Muscle layer of colon (tissue), 2 donors: ENCODE measurements at regions not wholly inside any gene's neighbourhood (a gene's known extent, or its start where the extent isn't known, plus 50 kb on each side); places are given as distances from the start of the nearest gene placed in this dataset.

Experiments used
- H3K27ac ChIP-seq: one replicate; pipeline ENCODE4 v1.7.0; 2013; ENCODE audit warnings: low read depth, mild to moderate bottlenecking, low read length, moderate library complexity
- H3K27me3 ChIP-seq, 2 donors: one replicate each; pipeline ENCODE4 v1.7.0; 2013; ENCODE audit warnings: low read length in 2 of 2, mild to moderate bottlenecking in 2 of 2; ENCODE audit not compliant: insufficient read depth in 2 of 2, control insufficient read depth in 1 of 2
- H3K36me3 ChIP-seq: one replicate; pipeline ENCODE4 v1.7.0; 2013; ENCODE audit warnings: mild to moderate bottlenecking, low read length; ENCODE audit not compliant: insufficient read depth
- H3K4me1 ChIP-seq: one replicate; pipeline ENCODE4 v1.7.0; 2013; ENCODE audit warnings: mild to moderate bottlenecking, low read length; ENCODE audit not compliant: insufficient read depth
- H3K4me3 ChIP-seq, 2 donors: one replicate each; pipeline ENCODE4 v1.7.0; 2013; ENCODE audit warnings: low read length in 2 of 2, low read depth in 1 of 2, mild to moderate bottlenecking in 1 of 2, moderate library complexity in 1 of 2
- H3K9ac ChIP-seq: one replicate; pipeline ENCODE4 v1.7.0; 2013; ENCODE audit warnings: low read length
- H3K9me3 ChIP-seq: one replicate; pipeline ENCODE4 v1.7.0; 2013; ENCODE audit warnings: mild to moderate bottlenecking, low read length
- donor health status: abdominal sarcoma.
- donor health status: Adenocarcinoma of cecum.

DNA sequence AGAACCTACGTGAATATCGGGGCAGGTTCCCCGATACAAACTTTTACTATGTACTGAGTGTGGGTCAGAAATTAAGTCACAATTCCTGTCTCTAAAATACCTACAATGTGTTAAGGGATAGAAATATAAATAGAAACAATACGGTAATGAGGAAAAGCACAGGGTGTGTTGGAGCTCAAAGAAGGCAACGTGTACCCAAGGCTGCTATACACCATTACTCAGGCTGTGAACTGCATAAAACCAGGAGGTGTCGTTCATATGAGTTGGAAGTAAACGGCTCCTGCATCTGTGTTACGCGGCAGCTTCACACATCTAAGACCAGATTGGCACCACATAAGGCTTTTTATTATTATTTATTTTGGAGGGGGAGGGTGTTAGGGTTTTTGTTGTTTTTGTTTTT, 50.1 kb upstream of the TRPM3 start:
- Histone ChIP-seq H3K9me3 (no peaks in the 10 kb centered on the region), H3K4me3 (no peak overlapping the region), H3K36me3 (no peaks in the 10 kb centered on the region), H3K4me1 (no peaks in the 10 kb centered on the region), H3K9ac (no peak overlapping the region), H3K27me3 (no peaks in the 10 kb centered on the region), H3K27ac (no peak overlapping the region)
